Neural cell (in vitro differentiated cells): ENCODE measurements at regions not wholly inside any gene's neighbourhood (a gene's known extent, or its start where the extent isn't known, plus 50 kb on each side); places are given as distances from the start of the nearest gene placed in this dataset.

ENCODE experiments used
- H2AFZ ChIP-seq: fragments of 200-600, 300-800 bp; sonication (generic), shearing (Covaris generic); 2 replicates; pipeline ENCODE4 v1.6.0; 2014; ENCODE audit warnings: low read depth, mild to moderate bottlenecking, antibody characterized with exemption, low read length, moderate library complexity
- H3F3A ChIP-seq: fragments of 200-600 bp; shearing (Covaris generic); 2 replicates; pipeline ENCODE4 v1.6.1; 2016; ENCODE audit warnings: mild to moderate bottlenecking, moderate library complexity, mixed read lengths, antibody characterized with exemption, low read length; ENCODE audit not compliant: insufficient read depth, poor library complexity, severe bottlenecking
- H3K27ac ChIP-seq: fragments of 200-600, 300-800 bp; sonication (generic), shearing (Covaris generic); 2 replicates; pipeline ENCODE4 v1.5.1; 2014; ENCODE audit warnings: mild to moderate bottlenecking, low read length, moderate library complexity
- H3K27me3 ChIP-seq: fragments of 300-800, 200-600 bp; sonication (generic), shearing (Covaris generic); 2 replicates; pipeline ENCODE4 v1.6.0; 2014; ENCODE audit warnings: mild to moderate bottlenecking, low read depth, low read length, moderate library complexity; ENCODE audit not compliant: insufficient read depth
- H3K36me3 ChIP-seq: fragments of 300-800, 200-600 bp; sonication (generic), shearing (Covaris generic); 2 replicates; pipeline ENCODE4 v1.5.1; 2014; ENCODE audit warnings: mild to moderate bottlenecking, antibody characterized with exemption, low read length, moderate library complexity; ENCODE audit not compliant: insufficient read depth
- H3K4me2 ChIP-seq: fragments of 300-800, 200-600 bp; sonication (generic), shearing (Covaris generic); 2 replicates; pipeline ENCODE4 v1.6.0; 2014; ENCODE audit warnings: mild to moderate bottlenecking, low read length
- H3K4me3 ChIP-seq: fragments of 300-800, 200-600 bp; sonication (generic), shearing (Covaris generic); 2 replicates; pipeline ENCODE4 v1.5.1; 2014; ENCODE audit warnings: mild to moderate bottlenecking, low read length, moderate library complexity
- H3K79me2 ChIP-seq: fragments of 200-600 bp; shearing (Covaris generic); replicated peaks from 2 replicates; pipeline ENCODE4 v1.6.0; 2014; ENCODE audit warnings: mild to moderate bottlenecking, low read length, moderate library complexity; ENCODE audit not compliant: insufficient read depth
- H3K9ac ChIP-seq: fragments of 300-800, 200-600 bp; sonication (generic), shearing (Covaris generic); 2 replicates; pipeline ENCODE4 v1.6.1; 2016; ENCODE audit warnings: mild to moderate bottlenecking, low read length, mixed read lengths
- H3K9me2 ChIP-seq: fragments of 200-600 bp; shearing (Covaris generic); 2 replicates; pipeline ENCODE4 v1.6.1; 2016; ENCODE audit warnings: mild to moderate bottlenecking, low read length, mixed read lengths; ENCODE audit not compliant: insufficient read depth
- H3K9me3 ChIP-seq: fragments of 200-600, 300-800 bp; sonication (generic), shearing (Covaris generic); 2 replicates; pipeline ENCODE4 v1.6.1; 2016; ENCODE audit warnings: mild to moderate bottlenecking, mixed run types, low read length, moderate library complexity, mixed read lengths
- H4K20me1 ChIP-seq: fragments of 200-600 bp; shearing (Covaris generic); 2 replicates; pipeline ENCODE4 v1.6.1; 2016; ENCODE audit warnings: mild to moderate bottlenecking, mixed run types; ENCODE audit not compliant: insufficient read depth
- CTCF ChIP-seq: fragments of 450-650 bp; IDR thresholded peaks from 2 replicates; pipeline ENCODE4 v1.5.1; 2014; ENCODE audit warnings: antibody characterized with exemption, mild to moderate bottlenecking, moderate library complexity; ENCODE audit not compliant: poor library complexity, severe bottlenecking
- EP300 ChIP-seq: fragments of 450-650 bp; conservative IDR thresholded peaks from 2 replicates; pipeline ENCODE4 v1.6.1; 2014; ENCODE audit warnings: antibody characterized with exemption, mild to moderate bottlenecking, moderate library complexity; ENCODE audit not compliant: poor library complexity, severe bottlenecking
- EZH2 ChIP-seq: fragments of 200-600, 300-800 bp; shearing (Covaris generic), sonication (generic); IDR thresholded peaks from 2 replicates; pipeline ENCODE4 v1.6.1; 2014; ENCODE audit warnings: antibody characterized with exemption, low read length, borderline replicate concordance, mild to moderate bottlenecking; ENCODE audit not compliant: insufficient read depth, poor library complexity, severe bottlenecking
- MXI1 ChIP-seq: fragments of 450-650 bp; conservative IDR thresholded peaks from 2 replicates; pipeline ENCODE4 v1.6.1; 2014; ENCODE audit warnings: antibody characterized with exemption, mild to moderate bottlenecking; ENCODE audit not compliant: poor library complexity, severe bottlenecking
- POLR2AphosphoS5 ChIP-seq: IDR thresholded peaks from 2 replicates; pipeline ENCODE4 v1.6.1; 2012
- RAD21 ChIP-seq: fragments of 450-650 bp; conservative IDR thresholded peaks from 2 replicates; pipeline ENCODE4 v1.6.1; 2014; ENCODE audit warnings: antibody characterized with exemption, mild to moderate bottlenecking, moderate library complexity
- REST ChIP-seq: IDR thresholded peaks from 2 replicates; pipeline ENCODE4 v1.6.1; 2012; ENCODE audit warnings: borderline replicate concordance
- SMC3 ChIP-seq: fragments of 450-650 bp; conservative IDR thresholded peaks from 2 replicates; pipeline ENCODE4 v1.6.1; 2014; ENCODE audit warnings: antibody characterized with exemption, mild to moderate bottlenecking, moderate library complexity; ENCODE audit not compliant: poor library complexity
- TAF1 ChIP-seq: IDR thresholded peaks from 2 replicates; pipeline ENCODE4 v1.6.1; 2012; ENCODE audit warnings: low read depth

- H3K36me3 ChIP-seq = no peaks in the 10 kb centered on the region
- TF ChIP-seq REST = no peak
- TF ChIP-seq SMC3 = no peak
- TF ChIP-seq MXI1 = no peak
- no peak for TF ChIP-seq TAF1
- no peak overlapping the region for H3K4me2 ChIP-seq
- H3K4me3 ChIP-seq = no peak overlapping the region
- no peaks in the 10 kb centered on the region for H3F3A ChIP-seq
- no peaks in the 10 kb centered on the region for H3K9me2 ChIP-seq
- no peaks in the 10 kb centered on the region for H4K20me1 ChIP-seq
- H3K9me3 ChIP-seq = no peaks in the 10 kb centered on the region
- H3K9ac ChIP-seq = no peak overlapping the region
- no peak overlapping the region for H3K27ac ChIP-seq
- H2AFZ ChIP-seq = no peak overlapping the region
- H3K27me3 ChIP-seq = no peaks in the 10 kb centered on the region
- H3K79me2 ChIP-seq = no peaks in the 10 kb centered on the region
Observed at GRCh38 chr2:150081775-150082481, 405.5 kb downstream of the RND3 start.

- TF ChIP-seq EZH2 (no peak), CTCF (no peak), RAD21 (no peak), REST (no peak), SMC3 (no peak), POLR2AphosphoS5 (no peak), EP300 (no peak), TAF1 (no peak), MXI1 (no peak)
- H4K20me1 ChIP-seq = no peaks in the 10 kb centered on the region
- no peak overlapping the region for H3K9ac ChIP-seq
- H3K4me2 ChIP-seq = no peak overlapping the region
- H3K9me2 ChIP-seq = no peaks in the 10 kb centered on the region
- no peaks in the 10 kb centered on the region for H3K9me3 ChIP-seq
- H2AFZ ChIP-seq = no peak overlapping the region
- H3K27ac ChIP-seq = no peak overlapping the region
- no peaks in the 10 kb centered on the region for H3K27me3 ChIP-seq
- no peak overlapping the region for H3K4me3 ChIP-seq
- no peaks in the 10 kb centered on the region for H3K36me3 ChIP-seq
- H3K79me2 ChIP-seq = no peaks in the 10 kb centered on the region
- H3F3A ChIP-seq = no peaks in the 10 kb centered on the region
Observed at GRCh38 chr2:150076281-150076680, 411.2 kb downstream of the RND3 start.
